Stimulated activated naive CD4-positive, alpha-beta T cell (primary cell): ENCODE measurements at regions not wholly inside any gene's neighbourhood (a gene's known extent, or its start where the extent isn't known, plus 50 kb on each side); places are given as distances from the start of the nearest gene placed in this dataset.
"Not testable (repeated sequence)": the region's sequence is repeated elsewhere in the genome, so short reads cannot be mapped to it uniquely, and the experiment has no call there.

Experiments
- DNase-seq, 6 experiments: peaks; one replicate each; lab custom pipeline; 2025; lab: John Stamatoyannopoulos, UW

GRCh38 chr12:105481392-105482300 is 151.2 kb downstream of the C12orf75 start:
- no peak for DNase-seq

GRCh38 chr12:105482951-105483350 is 152.5 kb downstream of the C12orf75 start:
- no peak for DNase-seq

DNA sequence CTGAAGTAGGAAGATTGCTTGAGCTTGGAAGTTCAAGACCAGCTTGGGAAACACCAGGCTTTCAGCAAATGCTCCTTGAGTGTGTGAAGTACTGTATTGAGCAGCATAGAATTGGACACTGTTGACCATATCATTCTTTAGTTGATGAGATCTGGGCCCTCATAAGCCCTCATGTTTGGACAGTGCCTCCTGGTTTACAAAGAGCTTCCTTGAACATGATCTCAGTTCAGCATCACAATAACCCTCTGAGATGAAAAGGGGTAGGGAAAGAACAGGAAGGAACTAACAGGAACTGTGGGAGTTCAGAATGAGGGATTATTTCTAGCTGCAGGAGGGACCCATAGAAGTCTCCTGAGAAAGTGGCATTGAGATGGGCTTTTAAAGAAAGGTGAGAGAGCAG is 153.2 kb downstream of the C12orf75 start:
- no peak for DNase-seq

DNA sequence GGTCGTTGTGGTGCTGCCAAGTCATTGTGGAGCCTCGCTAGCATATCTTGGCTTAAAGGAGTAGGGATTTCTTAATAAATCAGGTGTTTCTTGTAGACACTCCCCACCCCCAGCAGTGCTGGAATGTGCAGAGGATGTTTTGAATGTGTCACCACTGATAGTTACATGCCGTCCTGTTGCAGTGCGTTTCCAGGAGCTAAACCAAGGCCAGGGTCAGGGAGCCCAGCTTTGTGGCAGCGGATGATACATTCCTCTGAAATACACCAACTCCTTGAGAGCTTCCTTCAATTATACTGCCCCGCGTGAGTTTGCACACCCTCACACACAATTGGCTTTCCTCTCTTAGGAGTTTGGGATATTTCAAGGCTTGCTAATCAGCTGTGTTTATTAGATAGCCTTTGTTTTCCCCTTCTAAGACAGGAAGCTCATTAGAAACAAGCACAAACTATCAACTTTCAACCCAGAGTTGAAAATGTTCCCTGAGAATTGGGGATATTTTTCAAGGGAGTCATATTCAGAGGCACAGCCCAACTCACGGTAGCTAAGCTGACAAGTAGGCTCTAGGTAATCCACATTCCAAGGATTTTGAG is 154.9 kb downstream of the C12orf75 start:
- no peak for DNase-seq

DNA sequence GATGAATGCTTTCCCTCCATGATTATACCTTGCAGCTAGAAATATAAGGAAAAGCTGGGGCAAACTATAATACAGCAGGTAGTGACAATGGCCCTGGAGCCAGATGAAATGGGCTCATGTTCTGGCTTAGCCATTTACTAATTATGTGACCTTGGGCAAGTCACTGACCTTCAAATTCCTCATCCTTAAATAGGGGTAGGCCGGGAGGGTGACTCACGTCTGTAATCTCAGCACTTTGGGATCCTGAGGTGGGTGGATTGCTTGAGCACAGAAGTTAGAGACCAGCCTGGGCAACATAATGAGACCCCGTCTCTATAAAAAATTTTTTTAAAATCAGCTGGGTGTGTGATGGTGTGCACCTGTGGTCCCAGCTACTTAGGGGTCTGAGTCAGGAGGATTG is 155.4 kb downstream of the C12orf75 start:
- no peak for DNase-seq

GRCh38 chr12:105487963-105488362 is 157.5 kb downstream of the C12orf75 start:
- DNase-seq: no peak

DNA sequence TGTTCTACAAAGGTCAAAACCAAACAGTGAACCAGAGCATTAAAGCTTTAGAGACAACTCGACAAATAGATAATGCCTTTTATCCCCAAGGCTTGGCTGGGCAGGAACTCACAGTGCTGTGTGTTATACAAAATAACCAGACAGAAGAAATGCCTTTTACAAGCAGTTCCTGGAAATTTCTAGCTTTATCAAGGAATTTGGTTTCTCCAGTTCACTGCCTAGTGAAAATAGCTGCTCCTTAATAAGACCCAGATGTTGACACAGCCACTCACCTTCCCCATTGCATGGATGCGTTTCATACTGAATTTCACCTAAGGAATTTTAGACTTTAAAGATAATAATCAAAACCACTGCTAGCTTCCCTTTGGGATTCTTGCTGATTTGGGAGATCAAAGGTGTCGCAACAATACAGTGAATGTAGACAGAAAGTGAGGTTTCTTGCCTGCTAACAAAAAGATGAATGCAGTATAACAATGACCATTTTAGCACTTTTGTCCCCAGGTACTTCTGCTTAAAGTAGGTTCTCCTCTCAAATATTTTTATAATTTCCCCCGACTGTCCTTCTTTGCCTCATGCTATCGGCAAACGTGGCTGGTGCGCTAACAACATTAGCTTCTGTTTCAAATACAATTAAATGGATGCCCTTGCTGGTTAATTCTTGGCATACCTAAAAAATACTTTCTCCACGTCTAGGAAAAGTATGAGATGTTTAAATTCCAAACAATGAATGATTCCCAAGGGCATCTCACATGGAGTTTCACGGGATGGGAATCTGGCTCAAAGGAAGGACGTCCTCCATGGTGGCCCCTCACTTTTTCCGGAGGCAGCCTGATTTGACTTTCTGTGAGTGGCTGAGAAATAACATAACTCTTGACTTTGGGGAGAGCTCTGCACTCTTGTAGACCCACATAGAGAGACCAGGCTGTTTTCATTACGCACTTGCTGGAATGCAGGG is 162.4 kb downstream of the C12orf75 start:
- DNase-seq: no peak

DNA sequence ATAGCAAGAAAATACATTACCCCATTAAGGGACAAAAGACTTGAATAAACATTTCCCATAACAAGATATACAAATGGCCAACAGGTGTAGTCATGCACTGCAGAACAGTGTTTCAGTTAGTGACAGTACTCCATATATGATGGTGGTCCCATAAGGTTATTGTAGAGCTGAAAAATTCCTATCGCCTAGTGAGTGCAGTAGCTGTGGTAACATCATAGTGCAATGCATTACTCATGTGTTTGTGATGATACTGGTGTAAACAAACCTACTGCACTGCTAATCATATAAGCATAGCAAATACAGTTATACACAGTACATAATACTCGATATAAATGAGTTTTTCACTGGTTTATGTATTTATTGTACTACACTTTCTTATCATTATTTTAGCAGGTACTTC is 168.7 kb downstream of the C12orf75 start:
- DNase-seq: no peak

DNA sequence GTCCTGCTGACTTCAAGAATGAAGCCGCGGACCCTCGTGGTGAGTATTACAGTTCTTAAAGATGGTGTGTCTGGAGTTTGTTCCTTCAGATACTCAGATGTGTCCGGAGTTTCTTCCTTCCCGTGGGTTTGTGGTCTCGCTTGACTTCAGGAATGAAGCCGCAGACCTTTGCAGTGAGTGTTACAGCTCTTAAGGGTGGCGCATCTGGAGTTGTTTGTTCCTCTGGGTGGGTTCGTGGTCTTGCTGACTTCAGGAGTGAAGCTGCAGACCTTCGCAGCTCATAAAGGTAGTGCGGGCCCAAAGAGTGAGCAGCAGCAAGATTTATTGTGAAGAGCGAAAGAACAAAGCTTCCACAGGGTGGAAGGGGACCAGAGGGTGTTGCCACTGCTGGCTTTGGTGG is 170.2 kb downstream of the C12orf75 start:
- DNase-seq: not testable (repeated sequence)

- DNase-seq: no peak
These were observed 172.0 kb downstream of the C12orf75 start for GRCh38 chr12:105502426-105502930.

- DNase-seq: no peak
These were observed 173.1 kb downstream of the C12orf75 start for GRCh38 chr12:105503619-105504018.

- no peak for DNase-seq
These were observed 173.8 kb downstream of the C12orf75 start for GRCh38 chr12:105504286-105504685.

DNA sequence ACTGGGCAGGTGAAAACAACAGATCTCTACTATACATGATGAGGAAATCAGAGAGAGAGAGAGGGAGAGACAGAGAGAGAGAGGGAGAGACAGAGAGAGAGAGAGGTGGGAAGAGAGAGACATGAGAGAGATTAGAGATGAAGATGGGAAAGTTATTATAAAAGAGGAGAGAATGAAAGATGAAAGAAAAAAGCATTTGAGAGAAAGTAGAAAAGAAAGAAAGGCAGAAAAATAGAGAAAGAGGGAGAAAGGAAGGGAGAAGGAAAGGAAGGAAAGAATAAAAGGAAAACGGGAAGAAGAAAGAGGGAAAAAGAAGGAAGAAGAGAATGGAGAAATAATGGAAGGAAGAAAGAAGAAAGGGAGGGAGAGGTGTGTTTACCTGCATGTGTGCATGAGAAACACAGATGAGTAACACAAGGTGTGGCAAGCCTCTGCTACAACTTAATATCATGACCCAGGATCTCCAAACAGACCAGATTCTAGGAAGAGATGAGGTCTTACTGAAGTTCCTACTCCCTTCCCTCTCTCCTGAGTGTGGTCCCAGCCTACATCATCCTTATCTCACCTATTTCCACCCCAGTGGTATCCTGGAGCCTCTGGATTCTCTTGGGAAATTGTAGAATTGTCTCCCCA is 176.3 kb downstream of the C12orf75 start:
- DNase-seq: no peak

GRCh38 chr12:105507311-105508038 is 177.0 kb downstream of the C12orf75 start:
- DNase-seq: no peak

GRCh38 chr12:105508096-105508495 is 177.6 kb downstream of the C12orf75 start:
- DNase-seq: no peak

- no peak for DNase-seq
These were observed 180.0 kb downstream of the C12orf75 start for GRCh38 chr12:105510526-105510925.

- not testable (repeated sequence) for DNase-seq
These were observed 182.4 kb downstream of the C12orf75 start for GRCh38 chr12:105512861-105513260.

DNA sequence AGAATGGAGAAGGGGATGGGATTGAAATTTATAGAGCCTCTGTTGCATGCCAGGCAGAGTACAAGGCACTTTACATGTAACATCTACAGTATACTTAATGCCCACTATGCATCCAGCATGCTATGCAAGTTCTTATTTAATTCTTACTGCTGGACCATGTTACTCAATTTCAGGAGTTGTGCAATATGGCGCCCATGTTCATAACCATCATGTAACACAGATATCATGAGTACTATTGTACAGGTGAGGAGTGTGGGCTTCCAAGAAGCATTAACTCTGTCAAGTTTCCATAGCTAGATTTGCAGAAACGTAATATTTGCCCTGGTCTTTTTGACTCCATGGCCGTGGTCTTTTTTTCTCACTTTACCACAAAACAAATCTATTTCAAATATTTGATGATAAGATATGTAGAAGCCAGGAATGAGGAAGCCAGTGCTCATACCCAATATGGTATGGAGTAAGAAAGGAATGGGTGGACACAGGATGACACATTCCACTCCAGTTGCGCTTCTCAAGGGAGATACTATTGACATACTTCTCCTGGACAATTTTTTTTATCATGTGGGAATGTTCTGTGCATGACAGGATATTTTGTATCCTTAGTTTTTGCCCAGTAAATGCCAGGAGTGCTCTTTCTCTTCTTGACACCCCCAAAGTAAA is 191.8 kb downstream of the C12orf75 start:
- no peak for DNase-seq

GRCh38 chr12:105523164-105524057 is 192.9 kb downstream of the C12orf75 start:
- DNase-seq: no peak
